ENCODE measurements at regions not wholly inside any gene's neighbourhood (a gene's known extent, or its start where the extent isn't known, plus 50 kb on each side); places are given as distances from the start of the nearest gene placed in this dataset.

GRCh38 chr20:43842126-43843020 is 72.3 kb upstream of the TOX2 start:
- Histone ChIP-seq H3K4me1 (ENCODE audit: insufficient read depth, low read length, poor library complexity, severe bottlenecking) (peaks cover 5% of the 10 kb centered on the region), H3K36me3 (ENCODE audit: insufficient read depth, low read length, poor library complexity, severe bottlenecking) (no peaks in the 10 kb centered on the region), H3K27me3 (replicated peaks; ENCODE audit: insufficient read depth, low read depth, low read length, poor library complexity) (no peaks in the 10 kb centered on the region), H3K9me3 (ENCODE audit: low read depth, low read length, poor library complexity, severe bottlenecking) (no peaks in the 10 kb centered on the region), H3K27ac (ENCODE audit: low read depth, low read length, poor library complexity, severe bottlenecking) (no peak overlapping the region), H3K4me3 (ENCODE audit: low read depth, low read length, poor library complexity, severe bottlenecking) (no peak overlapping the region)
- TF ChIP-seq CTCF (conservative IDR thresholded peaks at IDR 0.05; ENCODE audit: low read depth, low read length) (no peak), EZH2 (IDR thresholded peaks at IDR 0.05; ENCODE audit: borderline replicate concordance, low read depth, low read length, poor library complexity, severe bottlenecking) (no peak)
- POLR2A ChIA-PET (ENCODE audit: low non-redundant PET) = no interaction called here
- intact Hi-C loops (cut with micrococcal nuclease; ENCODE audit: unreplicated experiment) = no loop called here
- CTCF ChIA-PET = no interaction called here
- no TSS peak for BruUV-seq (replicated peaks)
- no peak for DNase-seq (ENCODE audit: low spot score)

GRCh38 chr20:43840382-43841070 is 74.1 kb upstream of the TOX2 start:
- no peaks in the 10 kb centered on the region for H3K36me3 ChIP-seq (ENCODE audit: insufficient read depth, low read length, poor library complexity, severe bottlenecking)
- H3K4me1 ChIP-seq (ENCODE audit: insufficient read depth, low read length, poor library complexity, severe bottlenecking) = peaks cover 5% of the 10 kb centered on the region
- H3K9me3 ChIP-seq (ENCODE audit: low read depth, low read length, poor library complexity, severe bottlenecking) = no peaks in the 10 kb centered on the region
- peak; percentile 67 for DNase-seq (ENCODE audit: low spot score)
- H3K27ac ChIP-seq (ENCODE audit: low read depth, low read length, poor library complexity, severe bottlenecking) = no peak overlapping the region
- TF ChIP-seq CTCF (conservative IDR thresholded peaks at IDR 0.05; ENCODE audit: low read depth, low read length) (peak; percentile 67), EZH2 (IDR thresholded peaks at IDR 0.05; ENCODE audit: borderline replicate concordance, low read depth, low read length, poor library complexity, severe bottlenecking) (no peak)
- BruUV-seq (replicated peaks) = no TSS peak
- ChIA-PET POLR2A (ENCODE audit: low non-redundant PET) (no interaction called here), CTCF (interaction anchor here (0.5 to 0.7 kb wide), 9 partner anchors 28 to 1777 kb away, joined by 3 to 9 read pairs (median 5); no protein-coding TSS in a partner anchor)
- intact Hi-C loops (cut with micrococcal nuclease; ENCODE audit: unreplicated experiment) = no loop called here
- H3K27me3 ChIP-seq (replicated peaks; ENCODE audit: insufficient read depth, low read depth, low read length, poor library complexity) = no peaks in the 10 kb centered on the region
- H3K4me3 ChIP-seq (ENCODE audit: low read depth, low read length, poor library complexity, severe bottlenecking) = no peak overlapping the region

GRCh38 chr20:43839793-43840199 is 74.9 kb upstream of the TOX2 start:
- Histone ChIP-seq H3K27me3 (replicated peaks; ENCODE audit: insufficient read depth, low read depth, low read length, poor library complexity) (no peaks in the 10 kb centered on the region), H3K36me3 (ENCODE audit: insufficient read depth, low read length, poor library complexity, severe bottlenecking) (no peaks in the 10 kb centered on the region), H3K9me3 (ENCODE audit: low read depth, low read length, poor library complexity, severe bottlenecking) (no peaks in the 10 kb centered on the region), H3K4me1 (ENCODE audit: insufficient read depth, low read length, poor library complexity, severe bottlenecking) (peaks cover 4% of the 10 kb centered on the region), H3K4me3 (ENCODE audit: low read depth, low read length, poor library complexity, severe bottlenecking) (no peak overlapping the region), H3K27ac (ENCODE audit: low read depth, low read length, poor library complexity, severe bottlenecking) (no peak overlapping the region)
- no peak for DNase-seq (ENCODE audit: low spot score)
- ChIA-PET POLR2A (ENCODE audit: low non-redundant PET) (no interaction called here), CTCF (interaction anchor here (0.5 to 0.7 kb wide), 4 partner anchors 43 to 1778 kb away, joined by 5 to 9 read pairs (median 6); no protein-coding TSS in a partner anchor)
- TF ChIP-seq EZH2 (IDR thresholded peaks at IDR 0.05; ENCODE audit: borderline replicate concordance, low read depth, low read length, poor library complexity, severe bottlenecking) (no peak), CTCF (conservative IDR thresholded peaks at IDR 0.05; ENCODE audit: low read depth, low read length) (no peak)
- intact Hi-C loops (cut with micrococcal nuclease; ENCODE audit: unreplicated experiment) = no loop called here
- BruUV-seq (replicated peaks) = no TSS peak
